ENCODE measurements at regions not wholly inside any gene's neighbourhood (a gene's known extent, or its start where the extent isn't known, plus 50 kb on each side); places are given as distances from the start of the nearest gene placed in this dataset.

DNA sequence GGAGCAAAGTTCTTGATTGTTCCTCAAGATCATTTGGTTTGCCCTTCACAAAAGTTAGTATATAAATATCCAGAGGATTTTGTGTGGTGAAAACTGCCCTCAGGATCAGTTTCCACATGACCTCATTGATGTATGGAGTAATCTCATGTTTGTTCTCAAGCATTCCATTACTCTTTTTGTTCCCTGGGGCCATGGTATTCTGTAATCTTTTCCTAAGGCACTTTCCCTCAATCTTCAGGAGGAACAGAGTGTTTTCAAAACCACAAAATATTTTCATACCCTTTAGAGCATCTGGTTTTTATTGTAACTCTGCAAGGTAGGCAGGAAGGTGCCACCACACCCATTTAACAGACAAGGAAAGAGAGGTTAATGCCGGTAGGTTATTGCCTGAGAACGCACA, 99.6 kb downstream of the FAM181B start:
- DNase-seq: peak; percentile 30
- Histone ChIP-seq H2AK5ac (ENCODE audit: low read length, severe bottlenecking) (no peak overlapping the region), H3K4ac (ENCODE audit: low read depth in 1 of 2, low read length in 2 of 2) (no peak overlapping the region), H3K9ac (ENCODE audit: low read length) (no peak overlapping the region), H2BK5ac (ENCODE audit: low read depth, low read length, poor library complexity, severe bottlenecking) (no peak overlapping the region), H2AFZ (ENCODE audit: low read depth, low read length) (no peak overlapping the region), H2BK15ac (ENCODE audit: low read depth, poor library complexity, severe bottlenecking) (no peak overlapping the region), H3K23ac (ENCODE audit: low read length in 2 of 2) (no peak overlapping the region), H3K18ac (ENCODE audit: low read depth in 1 of 2, low read length in 2 of 2) (no peak overlapping the region), H2BK12ac (ENCODE audit: low read length in 2 of 2) (no peak overlapping the region), H2BK120ac (ENCODE audit: low read depth, low read length) (no peak overlapping the region), H3K27me3 (ENCODE audit: control insufficient read depth in 1 of 2, insufficient read depth in 1 of 2, low read length in 2 of 2) (no peaks in the 10 kb centered on the region), H3K14ac (ENCODE audit: low read length in 2 of 2) (no peak overlapping the region), H3K4me2 (ENCODE audit: low read length, poor library complexity, severe bottlenecking) (no peak overlapping the region), H3K4me1 (ENCODE audit: control insufficient read depth, insufficient read depth, low read depth, low read length) (no peaks in the 10 kb centered on the region), H3K9me3 (ENCODE audit: control insufficient read depth, low read length) (no peaks in the 10 kb centered on the region), H3K79me1 (replicated peaks; ENCODE audit: low read length, poor library complexity, severe bottlenecking) (no peaks in the 10 kb centered on the region), H3K4me3 (ENCODE audit: insufficient read depth in 1 of 2, low read depth in 1 of 2, low read length in 2 of 2) (no peak overlapping the region), H3K27ac (ENCODE audit: low read length, poor library complexity, severe bottlenecking) (no peak overlapping the region), H3K36me3 (ENCODE audit: control insufficient read depth in 1 of 2, insufficient read depth in 2 of 2, low read depth in 1 of 2, low read length in 2 of 2) (no peaks in the 10 kb centered on the region), H4K8ac (ENCODE audit: low read length) (no peak overlapping the region), H4K91ac (ENCODE audit: low read length) (no peak overlapping the region)
- WGBS: 90% methylated on average over 2 of the region's 2 CpGs

DNA sequence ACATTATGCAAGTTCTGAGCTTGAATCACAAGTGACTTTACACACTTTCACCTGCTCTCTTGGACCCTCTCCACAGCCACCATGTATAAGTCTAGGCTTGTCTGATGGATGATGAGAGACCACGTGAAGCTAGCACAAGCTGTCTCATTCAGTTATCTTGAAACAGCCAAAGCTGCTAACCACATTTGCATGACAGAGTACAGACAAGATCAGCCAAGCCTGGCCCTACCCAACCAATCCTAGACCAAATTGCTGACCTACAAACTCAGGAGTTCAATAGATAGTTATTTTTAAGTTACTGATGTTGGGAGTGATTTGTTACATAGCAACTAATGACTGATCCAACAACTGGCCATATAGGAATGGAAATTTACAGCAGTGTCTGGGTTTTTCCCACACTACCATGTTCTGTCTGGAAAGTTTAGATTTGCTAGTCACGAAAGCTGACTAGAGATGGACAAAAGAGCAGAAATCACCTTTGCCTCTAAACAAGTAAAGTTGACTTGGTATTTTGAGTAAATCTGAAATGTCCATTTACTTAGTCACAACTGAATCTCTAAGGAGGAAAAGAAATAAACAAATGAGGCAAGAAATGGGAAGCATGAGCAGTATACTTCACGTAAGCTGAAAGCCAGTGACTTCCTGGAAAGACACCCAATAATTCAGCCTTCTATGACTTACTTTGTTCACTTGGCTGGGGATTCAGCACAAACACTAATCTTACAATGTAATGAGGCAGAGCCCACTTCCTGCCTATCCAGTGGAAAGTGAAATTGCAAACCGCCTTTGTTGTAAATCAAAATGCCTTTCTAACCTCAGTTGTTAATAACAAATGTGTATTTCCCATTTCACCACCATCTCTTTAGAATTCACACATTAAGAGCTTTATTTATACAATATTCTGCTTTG, 101.7 kb downstream of the FAM181B start:
- 46% methylated on average over 4 of the region's 4 CpGs for WGBS
- H3K79me1 ChIP-seq (replicated peaks; ENCODE audit: low read length, poor library complexity, severe bottlenecking): no peaks in the 10 kb centered on the region
- H4K91ac ChIP-seq (ENCODE audit: low read length): peak overlapping the region; percentile 48

DNA sequence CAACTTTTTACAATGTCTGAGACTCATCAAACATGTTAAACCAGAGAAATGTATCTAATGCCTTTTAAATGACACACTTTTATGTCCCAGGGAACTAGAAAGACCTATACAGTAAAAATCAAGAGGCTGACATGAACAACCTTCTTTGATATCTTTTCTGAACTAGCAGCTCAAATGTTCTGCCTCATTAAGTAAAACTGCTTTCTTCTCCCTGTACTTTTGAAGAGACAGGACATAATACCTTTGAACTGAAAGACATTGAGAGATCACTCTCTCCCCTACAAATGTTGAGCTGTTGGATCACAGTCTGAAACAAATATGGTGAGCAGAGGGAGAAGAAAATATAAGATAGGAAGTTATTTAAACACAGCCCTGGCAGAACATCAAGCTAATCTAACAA, 123.0 kb downstream of the FAM181B start:
- no peak overlapping the region for H3K27ac ChIP-seq (ENCODE audit: low read length, poor library complexity, severe bottlenecking)
- no peaks in the 10 kb centered on the region for H3K9me3 ChIP-seq (ENCODE audit: control insufficient read depth, low read length)

More for the DNA sequence above, 101.7 kb downstream of the FAM181B start:
- Histone ChIP-seq H3K9ac (ENCODE audit: low read length) (no peak overlapping the region), H3K4me3 (ENCODE audit: insufficient read depth in 1 of 2, low read depth in 1 of 2, low read length in 2 of 2) (no peak overlapping the region), H3K9me3 (ENCODE audit: control insufficient read depth, low read length) (no peaks in the 10 kb centered on the region), H4K8ac (ENCODE audit: low read length) (peak overlapping the region; percentile 71), H2AFZ (ENCODE audit: low read depth, low read length) (no peak overlapping the region), H3K4ac (ENCODE audit: low read depth in 1 of 2, low read length in 2 of 2) (no peak overlapping the region), H3K27me3 (ENCODE audit: control insufficient read depth in 1 of 2, insufficient read depth in 1 of 2, low read length in 2 of 2) (no peaks in the 10 kb centered on the region), H3K27ac (ENCODE audit: low read length, poor library complexity, severe bottlenecking) (no peak overlapping the region), H2AK5ac (ENCODE audit: low read length, severe bottlenecking) (no peak overlapping the region), H3K36me3 (ENCODE audit: control insufficient read depth in 1 of 2, insufficient read depth in 2 of 2, low read depth in 1 of 2, low read length in 2 of 2) (no peaks in the 10 kb centered on the region), H3K4me1 (ENCODE audit: control insufficient read depth, insufficient read depth, low read depth, low read length) (no peaks in the 10 kb centered on the region), H3K14ac (ENCODE audit: low read length in 2 of 2) (no peak overlapping the region), H2BK5ac (ENCODE audit: low read depth, low read length, poor library complexity, severe bottlenecking) (no peak overlapping the region), H3K18ac (ENCODE audit: low read depth in 1 of 2, low read length in 2 of 2) (no peak overlapping the region), H3K4me2 (ENCODE audit: low read length, poor library complexity, severe bottlenecking) (no peak overlapping the region), H3K23ac (ENCODE audit: low read length in 2 of 2) (no peak overlapping the region), H2BK15ac (ENCODE audit: low read depth, poor library complexity, severe bottlenecking) (no peak overlapping the region), H2BK12ac (ENCODE audit: low read length in 2 of 2) (no peak overlapping the region), H2BK120ac (ENCODE audit: low read depth, low read length) (no peak overlapping the region)
- peak; percentile 87 for DNase-seq

DNA sequence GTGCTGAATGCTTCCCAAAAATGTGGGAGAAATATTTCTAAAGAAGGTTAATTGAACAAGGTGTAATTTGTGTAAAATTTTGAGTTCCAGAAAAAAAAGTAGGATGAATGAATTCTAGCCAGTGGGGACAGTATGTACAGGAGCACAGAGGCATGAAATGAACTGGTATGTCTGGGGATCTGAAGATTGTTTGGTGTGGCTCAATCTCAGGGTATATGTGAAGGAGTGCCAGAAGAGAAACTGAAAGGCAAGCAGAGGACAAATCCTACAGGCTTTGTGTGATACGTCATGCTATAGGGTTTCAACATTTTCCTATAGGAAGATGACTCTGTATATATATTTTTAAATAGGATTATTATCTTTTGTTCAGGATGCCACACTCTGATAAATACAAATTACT, 126.9 kb downstream of the FAM181B start:
- no peaks in the 10 kb centered on the region for H3K79me1 ChIP-seq (replicated peaks; ENCODE audit: low read length, poor library complexity, severe bottlenecking)
- H4K8ac ChIP-seq (ENCODE audit: low read length): no peak overlapping the region
- no peak overlapping the region for H3K4ac ChIP-seq (ENCODE audit: low read depth in 1 of 2, low read length in 2 of 2)
- no peak overlapping the region for H2BK12ac ChIP-seq (ENCODE audit: low read length in 2 of 2)
- no peak overlapping the region for H2BK15ac ChIP-seq (ENCODE audit: low read depth, poor library complexity, severe bottlenecking)
- no peak overlapping the region for H3K4me2 ChIP-seq (ENCODE audit: low read length, poor library complexity, severe bottlenecking)
- no peak overlapping the region for H3K4me3 ChIP-seq (ENCODE audit: insufficient read depth in 1 of 2, low read depth in 1 of 2, low read length in 2 of 2)
- no peaks in the 10 kb centered on the region for H3K36me3 ChIP-seq (ENCODE audit: control insufficient read depth in 1 of 2, insufficient read depth in 2 of 2, low read depth in 1 of 2, low read length in 2 of 2)
- no peak overlapping the region for H3K14ac ChIP-seq (ENCODE audit: low read length in 2 of 2)
- H2BK5ac ChIP-seq (ENCODE audit: low read depth, low read length, poor library complexity, severe bottlenecking): no peak overlapping the region
- no peak overlapping the region for H2AFZ ChIP-seq (ENCODE audit: low read depth, low read length)
- no peak overlapping the region for H2AK5ac ChIP-seq (ENCODE audit: low read length, severe bottlenecking)
- no peak overlapping the region for H3K18ac ChIP-seq (ENCODE audit: low read depth in 1 of 2, low read length in 2 of 2)
- H3K27ac ChIP-seq (ENCODE audit: low read length, poor library complexity, severe bottlenecking): no peak overlapping the region
- WGBS: no CpG with 5 or more reads among the region's 1 CpG
- no peak overlapping the region for H2BK120ac ChIP-seq (ENCODE audit: low read depth, low read length)
- no peaks in the 10 kb centered on the region for H3K27me3 ChIP-seq (ENCODE audit: control insufficient read depth in 1 of 2, insufficient read depth in 1 of 2, low read length in 2 of 2)
- H3K9me3 ChIP-seq (ENCODE audit: control insufficient read depth, low read length): no peaks in the 10 kb centered on the region
- DNase-seq: no peak
- H3K9ac ChIP-seq (ENCODE audit: low read length): no peak overlapping the region
- H4K91ac ChIP-seq (ENCODE audit: low read length): no peak overlapping the region
- H3K23ac ChIP-seq (ENCODE audit: low read length in 2 of 2): no peak overlapping the region
- H3K4me1 ChIP-seq (ENCODE audit: control insufficient read depth, insufficient read depth, low read depth, low read length): no peaks in the 10 kb centered on the region

More for the DNA sequence above, 123.0 kb downstream of the FAM181B start:
- H2BK5ac ChIP-seq (ENCODE audit: low read depth, low read length, poor library complexity, severe bottlenecking): no peak overlapping the region
- H2BK12ac ChIP-seq (ENCODE audit: low read length in 2 of 2): no peak overlapping the region
- no peak overlapping the region for H2AFZ ChIP-seq (ENCODE audit: low read depth, low read length)
- H3K27me3 ChIP-seq (ENCODE audit: control insufficient read depth in 1 of 2, insufficient read depth in 1 of 2, low read length in 2 of 2): no peaks in the 10 kb centered on the region
- no peak overlapping the region for H3K14ac ChIP-seq (ENCODE audit: low read length in 2 of 2)
- H3K23ac ChIP-seq (ENCODE audit: low read length in 2 of 2): no peak overlapping the region
- no peak overlapping the region for H4K8ac ChIP-seq (ENCODE audit: low read length)
- no peak overlapping the region for H3K4me2 ChIP-seq (ENCODE audit: low read length, poor library complexity, severe bottlenecking)
- no peak overlapping the region for H2BK120ac ChIP-seq (ENCODE audit: low read depth, low read length)
- H3K36me3 ChIP-seq (ENCODE audit: control insufficient read depth in 1 of 2, insufficient read depth in 2 of 2, low read depth in 1 of 2, low read length in 2 of 2): no peaks in the 10 kb centered on the region
- H3K4ac ChIP-seq (ENCODE audit: low read depth in 1 of 2, low read length in 2 of 2): no peak overlapping the region
- no peak overlapping the region for H2AK5ac ChIP-seq (ENCODE audit: low read length, severe bottlenecking)
- H3K4me3 ChIP-seq (ENCODE audit: insufficient read depth in 1 of 2, low read depth in 1 of 2, low read length in 2 of 2): no peak overlapping the region
- no peak for DNase-seq
- no peak overlapping the region for H2BK15ac ChIP-seq (ENCODE audit: low read depth, poor library complexity, severe bottlenecking)
- H3K9ac ChIP-seq (ENCODE audit: low read length): no peak overlapping the region
- no peak overlapping the region for H4K91ac ChIP-seq (ENCODE audit: low read length)
- H3K18ac ChIP-seq (ENCODE audit: low read depth in 1 of 2, low read length in 2 of 2): no peak overlapping the region
- no peaks in the 10 kb centered on the region for H3K4me1 ChIP-seq (ENCODE audit: control insufficient read depth, insufficient read depth, low read depth, low read length)
- no peaks in the 10 kb centered on the region for H3K79me1 ChIP-seq (replicated peaks; ENCODE audit: low read length, poor library complexity, severe bottlenecking)
